HG03342 (cell line): ENCODE measurements at regions not wholly inside any gene's neighbourhood (a gene's known extent, or its start where the extent isn't known, plus 50 kb on each side); places are given as distances from the start of the nearest gene placed in this dataset.
"Not testable (repeated sequence)": the region's sequence is repeated elsewhere in the genome, so short reads cannot be mapped to it uniquely, and the experiment has no call there.

Experiments
- ATAC-seq: cut with Tn5 transposase; IDR thresholded peaks from one replicate; pipeline ENCODE4 v1.9.1; 2021; ENCODE audit warnings: mild to moderate bottlenecking, moderate library complexity; ENCODE audit not compliant: unreplicated experiment

GRCh38 chr5:99368726-99369125, 439.9 kb upstream of the CHD1 start:
- no peak for ATAC-seq

- no peak for ATAC-seq
These were observed 427.1 kb upstream of the CHD1 start for GRCh38 chr5:99355881-99356280.

- no peak for ATAC-seq
These were observed 421.0 kb upstream of the CHD1 start for GRCh38 chr5:99349787-99350186.

- ATAC-seq = no peak
These were observed 419.8 kb upstream of the CHD1 start for GRCh38 chr5:99348597-99348996.

- not testable (repeated sequence) for ATAC-seq
These were observed 411.0 kb upstream of the CHD1 start for GRCh38 chr5:99339758-99340157.

- ATAC-seq = no peak
These were observed 406.1 kb upstream of the CHD1 start for GRCh38 chr5:99334936-99335335.

GRCh38 chr5:99331061-99331460, 402.3 kb upstream of the CHD1 start:
- ATAC-seq = no peak

- no peak for ATAC-seq
These were observed 391.6 kb upstream of the CHD1 start for GRCh38 chr5:99320436-99320835.

GRCh38 chr5:99317136-99317535, 388.3 kb upstream of the CHD1 start:
- ATAC-seq = no peak

- ATAC-seq = no peak
These were observed 387.7 kb upstream of the CHD1 start for GRCh38 chr5:99316484-99316883.

GRCh38 chr5:99315413-99316183, 386.8 kb upstream of the CHD1 start:
- ATAC-seq = no peak

GRCh38 chr5:99314721-99315120, 385.9 kb upstream of the CHD1 start:
- no peak for ATAC-seq

GRCh38 chr5:99308131-99308530, 379.3 kb upstream of the CHD1 start:
- ATAC-seq = no peak

- ATAC-seq = no peak
These were observed 376.3 kb upstream of the CHD1 start for GRCh38 chr5:99305045-99305580.

- no peak for ATAC-seq
These were observed 356.8 kb upstream of the CHD1 start for GRCh38 chr5:99285606-99286005.

GRCh38 chr5:99275128-99275527, 346.3 kb upstream of the CHD1 start:
- no peak for ATAC-seq

GRCh38 chr5:99272576-99272975, 343.8 kb upstream of the CHD1 start:
- no peak for ATAC-seq

- ATAC-seq = no peak
These were observed 330.0 kb upstream of the CHD1 start for GRCh38 chr5:99258819-99259218.

GRCh38 chr5:99248066-99248465, 319.3 kb upstream of the CHD1 start:
- ATAC-seq = no peak

GRCh38 chr5:99247346-99247745, 318.5 kb upstream of the CHD1 start:
- ATAC-seq = no peak

GRCh38 chr5:99243111-99243510, 314.3 kb upstream of the CHD1 start:
- no peak for ATAC-seq

- no peak for ATAC-seq
These were observed 311.1 kb upstream of the CHD1 start for GRCh38 chr5:99239826-99240360.
